ENCODE measurements at regions not wholly inside any gene's neighbourhood (a gene's known extent, or its start where the extent isn't known, plus 50 kb on each side); places are given as distances from the start of the nearest gene placed in this dataset.
"Not testable (repeated sequence)": the region's sequence is repeated elsewhere in the genome, so short reads cannot be mapped to it uniquely, and the experiment has no call there.

DNA sequence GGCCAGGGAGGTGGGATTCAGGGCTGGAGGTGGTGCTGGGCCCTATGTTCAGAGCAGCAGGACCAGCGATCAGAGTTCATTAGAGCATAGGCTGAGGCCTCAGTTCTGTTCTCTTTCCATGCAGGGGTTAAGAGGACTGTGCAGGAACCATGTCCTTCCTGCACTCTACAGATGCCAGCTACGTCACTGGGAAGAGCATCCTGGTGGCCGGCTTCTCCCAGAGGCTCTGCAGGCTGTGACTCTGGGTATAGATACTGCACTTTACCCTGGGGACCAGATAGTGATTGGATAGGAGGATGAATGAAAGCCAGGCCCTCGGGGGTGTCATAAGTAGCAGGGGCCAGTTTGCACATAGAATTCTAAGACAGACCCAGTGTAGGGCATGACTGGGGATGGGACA, 92.6 kb downstream of the DHRS2 start:
- Histone ChIP-seq H3K27ac (no peak overlapping the region), H3K4me1 (no peaks in the 10 kb centered on the region), H3K27me3 (no peaks in the 10 kb centered on the region), H3K9me3 (no peaks in the 10 kb centered on the region), H3K4me3 (no peak overlapping the region), H3K36me3 (no peaks in the 10 kb centered on the region)
- DNase-seq = no peak
- TF ChIP-seq, protein P1, sequence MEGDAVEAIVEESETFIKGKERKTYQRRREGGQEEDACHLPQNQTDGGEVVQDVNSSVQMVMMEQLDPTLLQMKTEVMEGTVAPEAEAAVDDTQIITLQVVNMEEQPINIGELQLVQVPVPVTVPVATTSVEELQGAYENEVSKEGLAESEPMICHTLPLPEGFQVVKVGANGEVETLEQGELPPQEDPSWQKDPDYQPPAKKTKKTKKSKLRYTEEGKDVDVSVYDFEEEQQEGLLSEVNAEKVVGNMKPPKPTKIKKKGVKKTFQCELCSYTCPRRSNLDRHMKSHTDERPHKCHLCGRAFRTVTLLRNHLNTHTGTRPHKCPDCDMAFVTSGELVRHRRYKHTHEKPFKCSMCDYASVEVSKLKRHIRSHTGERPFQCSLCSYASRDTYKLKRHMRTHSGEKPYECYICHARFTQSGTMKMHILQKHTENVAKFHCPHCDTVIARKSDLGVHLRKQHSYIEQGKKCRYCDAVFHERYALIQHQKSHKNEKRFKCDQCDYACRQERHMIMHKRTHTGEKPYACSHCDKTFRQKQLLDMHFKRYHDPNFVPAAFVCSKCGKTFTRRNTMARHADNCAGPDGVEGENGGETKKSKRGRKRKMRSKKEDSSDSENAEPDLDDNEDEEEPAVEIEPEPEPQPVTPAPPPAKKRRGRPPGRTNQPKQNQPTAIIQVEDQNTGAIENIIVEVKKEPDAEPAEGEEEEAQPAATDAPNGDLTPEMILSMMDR (IDR thresholded peaks at IDR 0.05) = no peak
- intact Hi-C loops (cut with DNase I; ENCODE audit: low total_unique reads) = no loop called here

DNA sequence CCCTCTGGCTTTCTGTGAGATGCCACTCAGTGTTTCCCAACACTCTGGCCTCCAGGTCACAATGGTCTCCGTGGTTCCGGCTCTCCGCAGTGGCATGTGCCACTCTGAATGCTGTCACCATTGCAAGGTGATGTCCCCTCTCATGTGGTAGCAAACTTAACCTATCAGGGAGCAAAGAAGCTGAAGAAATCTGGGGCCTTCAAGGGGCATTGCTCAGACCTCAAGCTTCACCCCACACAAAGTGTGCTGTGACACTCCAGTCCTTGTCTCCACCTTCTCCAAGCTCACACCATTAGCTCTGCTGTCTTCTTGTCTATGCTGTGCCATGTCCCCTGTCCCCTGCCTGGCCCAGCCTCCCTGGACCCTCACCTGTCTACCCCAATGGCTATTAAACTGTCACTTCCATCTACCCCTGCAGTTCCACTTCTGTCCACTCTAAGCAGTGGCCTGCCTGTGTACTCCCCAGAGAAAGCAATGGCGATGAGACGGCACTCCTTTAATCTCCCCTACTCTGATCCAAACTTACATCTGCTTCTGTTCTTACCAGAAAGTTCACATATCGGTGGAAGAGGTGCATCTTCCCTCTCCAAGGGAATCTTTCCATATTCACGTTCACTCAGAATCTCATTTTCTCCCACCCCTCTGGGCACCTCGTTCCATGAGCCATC, 93.7 kb downstream of the DHRS2 start:
- DNase-seq = no peak
- Histone ChIP-seq H3K4me1 (no peaks in the 10 kb centered on the region), H3K9me3 (no peaks in the 10 kb centered on the region), H3K4me3 (no peak overlapping the region), H3K36me3 (no peaks in the 10 kb centered on the region), H3K27me3 (no peaks in the 10 kb centered on the region), H3K27ac (no peak overlapping the region)
- TF ChIP-seq, protein P1 (IDR thresholded peaks at IDR 0.05) = no peak
- intact Hi-C loops (cut with DNase I; ENCODE audit: low total_unique reads) = no loop called here

DNA sequence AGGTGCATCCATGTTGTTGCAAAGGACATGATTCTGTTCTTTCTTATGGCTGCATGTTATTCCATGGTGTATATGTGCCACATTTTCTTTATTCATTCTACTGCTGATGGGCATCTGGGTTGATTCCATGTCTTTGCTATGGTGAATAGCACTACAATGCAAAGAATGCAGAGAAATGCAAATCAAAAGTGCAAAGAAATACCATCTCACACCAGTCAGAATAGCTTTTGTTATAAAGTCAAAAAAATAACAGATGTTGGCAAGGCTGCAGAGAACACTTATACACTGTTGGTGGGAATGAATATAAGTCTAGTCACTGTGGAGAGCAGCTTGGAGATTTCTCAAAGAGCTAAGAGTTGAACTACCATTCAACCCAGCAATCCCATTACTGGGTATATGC, 99.2 kb downstream of the DHRS2 start:
- TF ChIP-seq, protein P1 (IDR thresholded peaks at IDR 0.05) = no peak
- Histone ChIP-seq H3K27me3 (no peaks in the 10 kb centered on the region), H3K4me1 (no peaks in the 10 kb centered on the region), H3K36me3 (no peaks in the 10 kb centered on the region), H3K9me3 (no peaks in the 10 kb centered on the region), H3K27ac (no peak overlapping the region), H3K4me3 (no peak overlapping the region)
- no peak for DNase-seq
- intact Hi-C loops (cut with DNase I; ENCODE audit: low total_unique reads) = no loop called here

DNA sequence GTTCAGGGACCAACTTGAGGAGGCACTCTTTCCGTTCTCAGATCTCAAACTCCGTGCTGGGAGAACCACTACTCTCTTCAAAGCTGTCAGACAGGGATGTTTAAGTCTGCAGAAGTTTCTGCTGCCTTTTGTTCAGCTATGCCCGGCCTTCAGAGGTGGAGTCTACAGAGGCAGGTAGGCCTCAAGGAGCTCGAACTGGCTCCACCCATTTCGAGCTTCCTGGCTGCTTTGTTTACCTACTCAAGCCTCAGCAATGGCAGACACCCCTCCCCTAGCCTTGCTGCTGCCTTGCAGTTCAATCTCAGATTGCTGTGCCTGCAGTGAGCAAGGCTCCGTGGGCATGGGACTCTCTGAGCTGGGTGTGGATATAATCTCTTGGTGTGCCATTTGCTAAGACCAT, 108.2 kb downstream of the DHRS2 start:
- H3K27me3 ChIP-seq; H3K9me3 ChIP-seq; H3K4me1 ChIP-seq; H3K36me3 ChIP-seq; H3K4me3 ChIP-seq; DNase-seq; H3K27ac ChIP-seq; intact Hi-C loops (cut with DNase I; ENCODE audit: low total_unique reads): not testable (repeated sequence)

DNA sequence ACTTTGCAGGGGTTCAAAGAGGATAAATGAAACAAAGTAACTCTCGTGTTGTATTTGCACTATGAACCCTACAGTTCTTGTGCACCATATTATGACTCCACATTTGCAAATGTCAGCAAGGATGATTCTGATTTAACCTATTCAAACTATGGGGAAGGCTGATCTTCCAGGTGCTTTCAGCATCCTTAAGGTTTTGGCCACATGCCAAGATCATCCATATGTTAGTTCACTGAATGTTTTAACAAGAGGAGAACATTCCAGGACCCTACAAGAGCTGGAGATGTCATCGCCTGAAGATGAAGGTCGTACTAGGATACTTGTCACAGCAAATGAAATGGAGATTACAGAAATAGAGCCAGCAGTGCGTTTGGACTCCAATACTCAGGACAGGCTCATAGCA, 114.2 kb downstream of the DHRS2 start:
- intact Hi-C loops (cut with DNase I; ENCODE audit: low total_unique reads) = no loop called here
- TF ChIP-seq, protein P1 (IDR thresholded peaks at IDR 0.05) = no peak
- no peaks in the 10 kb centered on the region for H3K27me3 ChIP-seq
- H3K4me3 ChIP-seq = no peak overlapping the region
- no peak for DNase-seq
- no peaks in the 10 kb centered on the region for H3K9me3 ChIP-seq
- H3K27ac ChIP-seq = no peak overlapping the region
- no peaks in the 10 kb centered on the region for H3K36me3 ChIP-seq
- no peaks in the 10 kb centered on the region for H3K4me1 ChIP-seq

DNA sequence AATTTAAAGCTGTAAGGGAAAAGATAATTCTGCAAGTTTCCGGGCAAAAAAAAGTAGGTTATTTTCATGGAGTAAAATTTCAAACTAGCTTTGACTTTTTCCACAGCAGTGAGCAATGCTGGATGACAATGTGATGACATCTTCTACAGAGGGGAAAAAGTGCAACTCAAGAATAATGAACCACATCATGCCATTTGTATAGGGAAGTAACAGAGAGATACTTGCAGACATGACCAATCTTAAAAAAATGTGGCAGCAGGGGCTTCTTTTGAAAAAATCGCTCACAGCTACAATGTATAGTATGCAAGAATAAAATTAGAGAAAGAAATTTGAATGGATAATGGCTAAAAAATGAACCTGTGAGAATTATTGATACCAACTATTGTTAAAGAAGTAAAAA, 115.5 kb downstream of the DHRS2 start:
- H3K27ac ChIP-seq = no peak overlapping the region
- TF ChIP-seq, protein P1 (IDR thresholded peaks at IDR 0.05) = no peak
- no peaks in the 10 kb centered on the region for H3K27me3 ChIP-seq
- no peaks in the 10 kb centered on the region for H3K36me3 ChIP-seq
- intact Hi-C loops (cut with DNase I; ENCODE audit: low total_unique reads) = no loop called here
- H3K4me1 ChIP-seq = no peaks in the 10 kb centered on the region
- H3K4me3 ChIP-seq = no peak overlapping the region
- no peaks in the 10 kb centered on the region for H3K9me3 ChIP-seq
- no peak for DNase-seq
